CD4-positive, alpha-beta T cell (primary cell): ENCODE measurements at regions not wholly inside any gene's neighbourhood (a gene's known extent, or its start where the extent isn't known, plus 50 kb on each side); places are given as distances from the start of the nearest gene placed in this dataset.

Source experiments
- ATAC-seq: fragments of 200-7000 bp; cut with Tn5 transposase; one replicate; pipeline ENCODE4 v1.10.0; 2022; ENCODE audit warnings: mild to moderate bottlenecking; ENCODE audit not compliant: poor library complexity
- CTCF ChIA-PET: fragments of 350-600 bp; sonication (Branson Sonifier 250); formaldehyde crosslinking; loops from one replicate; lab custom pipeline; 2021; ENCODE audit warnings: antibody characterized with exemption, inconsistent platforms; lab: Charles Lee
- POLR2A ChIA-PET: fragments of 350-600 bp; sonication (Branson Sonifier 250); formaldehyde crosslinking; loops from one replicate; lab custom pipeline; 2021; ENCODE audit warnings: antibody characterized with exemption, inconsistent platforms; lab: Charles Lee
- DNase-seq, 14 experiments: peaks; one replicate each; pipeline ENCODE4 v3.0.0-alpha.2; 2013 to 2020; ENCODE audit warnings: mixed read lengths in 2 of 14
- H3K27ac ChIP-seq, 2 donors: one replicate each; pipeline versions ENCODE4 v1.5.1 to v1.7.0; 2013; ENCODE audit warnings: low read length in 2 of 2, low read depth in 1 of 2, mild to moderate bottlenecking in 1 of 2
- H3K27me3 ChIP-seq, 2 experiments: 1 replicate in 1 of 2; 2 replicates in 1 of 2; pipeline versions ENCODE4 v1.6.1 to v1.7.0; 2013; ENCODE audit warnings: low read length in 2 of 2, control low read depth in 1 of 2, mild to moderate bottlenecking in 1 of 2, moderate library complexity in 1 of 2; ENCODE audit not compliant: insufficient read depth in 2 of 2, control insufficient read depth in 1 of 2
- H3K36me3 ChIP-seq: one replicate; pipeline ENCODE4 v1.6.1; 2013; ENCODE audit warnings: low read length, control low read depth; ENCODE audit not compliant: insufficient read depth
- H3K4me1 ChIP-seq: one replicate; pipeline ENCODE4 v1.6.1; 2013; ENCODE audit warnings: low read length, control low read depth; ENCODE audit not compliant: insufficient read depth
- H3K4me3 ChIP-seq: one replicate; pipeline ENCODE4 v1.5.1; 2013; ENCODE audit warnings: mild to moderate bottlenecking, low read length, moderate library complexity
- H3K9me3 ChIP-seq, 2 experiments: 1 replicate in 1 of 2; 2 replicates in 1 of 2; pipeline versions ENCODE4 v1.6.1 to v1.7.0; 2013; ENCODE audit warnings: low read length in 2 of 2, mild to moderate bottlenecking in 2 of 2, control low read depth in 1 of 2, moderate library complexity in 1 of 2; ENCODE audit not compliant: control insufficient read depth in 1 of 2, insufficient read depth in 1 of 2
- H3K27ac Mint-ChIP-seq: one replicate; pipeline ENCODE4 v1.8.0; 2020; ENCODE audit warnings: mixed read lengths
- H3K27me3 Mint-ChIP-seq: one replicate; pipeline ENCODE4 v1.8.0; 2021; ENCODE audit warnings: mixed read lengths
- H3K36me3 Mint-ChIP-seq: one replicate; pipeline ENCODE4 v1.8.0; 2021; ENCODE audit warnings: low read depth, mixed read lengths
- H3K4me1 Mint-ChIP-seq: one replicate; pipeline ENCODE4 v1.8.0; 2021; ENCODE audit warnings: low read depth, mixed read lengths
- H3K4me3 Mint-ChIP-seq: one replicate; pipeline ENCODE4 v1.8.0; 2020; ENCODE audit warnings: mild to moderate bottlenecking, mixed read lengths
- H3K9me3 Mint-ChIP-seq: one replicate; pipeline ENCODE4 v1.8.0; 2020; ENCODE audit warnings: mixed read lengths
- intact Hi-C, 2 experiments: fragments of 100-400 bp; cut with DNase I in 1 of 2; cut with micrococcal nuclease in 1 of 2; formaldehyde crosslinking; loops; one replicate each; pipeline versions ENCODE4 v1.15.1 to v1.9.0; 2023 to 2025; cut with DNase I, micrococcal nuclease
- TF ChIP-seq, protein P1 (sequence below): fragments of 200-600 bp; IDR thresholded peaks from one replicate; pipeline ENCODE4 v1.8.0; 2022; ENCODE audit warnings: antibody characterized with exemption, mild to moderate bottlenecking

DNA sequence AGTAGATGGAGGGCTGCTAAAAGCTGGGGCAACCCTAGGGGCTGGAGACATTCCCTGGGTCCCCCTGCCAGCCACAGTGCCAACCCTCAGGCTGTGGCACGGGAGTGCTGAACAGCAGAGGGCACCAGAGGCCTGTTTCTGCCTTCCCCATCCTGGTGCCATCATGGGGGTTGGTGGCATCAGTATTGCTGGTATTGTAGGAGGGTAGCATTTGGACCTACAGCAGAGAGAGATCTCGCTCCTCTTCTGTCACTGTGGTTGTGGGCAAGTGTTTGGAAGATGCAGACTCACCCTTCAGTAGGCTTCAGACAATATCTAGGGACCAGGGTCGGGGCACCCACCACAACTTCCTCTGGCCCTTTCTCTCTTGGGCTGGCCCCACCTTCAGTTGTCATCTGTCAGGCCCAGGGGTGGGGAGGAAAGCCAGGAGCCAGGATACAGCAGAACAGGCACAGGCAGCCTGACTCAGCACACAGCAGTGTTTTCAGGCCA lies 123.5 kb downstream of the RPLP1 start:
- no peaks in the 10 kb centered on the region for H3K27me3 ChIP-seq
- H3K4me1 ChIP-seq: peaks cover 34% of the 10 kb centered on the region
- TF ChIP-seq, protein P1, sequence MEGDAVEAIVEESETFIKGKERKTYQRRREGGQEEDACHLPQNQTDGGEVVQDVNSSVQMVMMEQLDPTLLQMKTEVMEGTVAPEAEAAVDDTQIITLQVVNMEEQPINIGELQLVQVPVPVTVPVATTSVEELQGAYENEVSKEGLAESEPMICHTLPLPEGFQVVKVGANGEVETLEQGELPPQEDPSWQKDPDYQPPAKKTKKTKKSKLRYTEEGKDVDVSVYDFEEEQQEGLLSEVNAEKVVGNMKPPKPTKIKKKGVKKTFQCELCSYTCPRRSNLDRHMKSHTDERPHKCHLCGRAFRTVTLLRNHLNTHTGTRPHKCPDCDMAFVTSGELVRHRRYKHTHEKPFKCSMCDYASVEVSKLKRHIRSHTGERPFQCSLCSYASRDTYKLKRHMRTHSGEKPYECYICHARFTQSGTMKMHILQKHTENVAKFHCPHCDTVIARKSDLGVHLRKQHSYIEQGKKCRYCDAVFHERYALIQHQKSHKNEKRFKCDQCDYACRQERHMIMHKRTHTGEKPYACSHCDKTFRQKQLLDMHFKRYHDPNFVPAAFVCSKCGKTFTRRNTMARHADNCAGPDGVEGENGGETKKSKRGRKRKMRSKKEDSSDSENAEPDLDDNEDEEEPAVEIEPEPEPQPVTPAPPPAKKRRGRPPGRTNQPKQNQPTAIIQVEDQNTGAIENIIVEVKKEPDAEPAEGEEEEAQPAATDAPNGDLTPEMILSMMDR: peak; percentile 78
- Mint-ChIP-seq H3K4me3 (no peak overlapping the region), H3K27me3 (no peaks in the 10 kb centered on the region), H3K27ac (no peak overlapping the region), H3K36me3 (no peaks in the 10 kb centered on the region), H3K9me3 (no peaks in the 10 kb centered on the region), H3K4me1 (peaks cover 33% of the 10 kb centered on the region)
- no peak overlapping the region for H3K27ac ChIP-seq
- no peak overlapping the region for H3K4me3 ChIP-seq
- peak; percentile 76 for ATAC-seq
- ChIA-PET POLR2A (interaction anchor here (1.3 kb wide), 1 partner anchor 522 kb away, joined by 3 read pairs; the partner anchor contains the start of gene TLE3), CTCF (interaction anchor here (0.8 to 1.5 kb wide), 2 partner anchors 101 to 1146 kb away, joined by 3 read pairs; no protein-coding TSS in a partner anchor)
- peak; percentile 44 to 81 (median 69) for DNase-seq
- intact Hi-C loops: loop anchor here (1.0 to 10.0 kb wide), 9 partner anchors 146 to 1009 kb away; partner anchors contain the start of gene TLE3 (in 1 of the 2)
- no peaks in the 10 kb centered on the region for H3K36me3 ChIP-seq
- H3K9me3 ChIP-seq: no peaks in the 10 kb centered on the region

DNA sequence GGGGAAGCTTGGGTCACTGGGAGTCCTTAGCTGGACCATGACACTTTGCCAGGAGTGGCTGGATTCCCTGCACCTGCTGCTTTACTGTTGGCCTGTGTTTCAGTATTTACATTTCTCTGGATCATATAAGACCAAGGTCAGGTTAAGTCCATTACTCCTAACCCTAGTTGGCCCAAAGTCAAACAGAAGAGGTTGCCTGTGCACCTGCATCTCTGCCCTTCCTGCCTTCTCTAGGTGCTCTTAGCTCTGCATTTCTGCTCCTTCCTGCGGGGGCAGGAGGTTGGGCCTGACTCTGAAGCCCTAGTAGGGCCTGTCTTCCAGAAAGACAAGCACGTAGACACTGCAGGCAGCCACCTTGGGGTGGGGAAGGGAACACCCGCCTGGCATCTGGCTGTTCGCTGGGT lies 124.3 kb downstream of the RPLP1 start:
- Mint-ChIP-seq H3K27ac (no peak overlapping the region), H3K4me1 (peaks cover 33% of the 10 kb centered on the region), H3K27me3 (no peaks in the 10 kb centered on the region), H3K36me3 (no peaks in the 10 kb centered on the region), H3K9me3 (no peaks in the 10 kb centered on the region), H3K4me3 (no peak overlapping the region)
- ChIA-PET POLR2A (interaction anchor here (1.1 to 1.3 kb wide), 2 partner anchors 144 to 521 kb away, joined by 3 read pairs; partner anchors contain the start of gene TLE3), CTCF (interaction anchor here (1.5 kb wide), 1 partner anchor 102 kb away, joined by 3 read pairs; no protein-coding TSS in a partner anchor)
- H3K4me3 ChIP-seq: no peak overlapping the region
- TF ChIP-seq, protein P1: no peak
- peaks cover 34% of the 10 kb centered on the region for H3K4me1 ChIP-seq
- ATAC-seq (peak; percentile 24), DNase-seq (peak in 2 of 14 experiments; percentile 18 to 20)
- no peaks in the 10 kb centered on the region for H3K9me3 ChIP-seq
- H3K27me3 ChIP-seq: no peaks in the 10 kb centered on the region
- intact Hi-C loops: loop anchor here (1.0 to 10.0 kb wide), 9 partner anchors 145 to 1008 kb away; partner anchors contain the start of gene TLE3 (in 1 of the 2)
- no peaks in the 10 kb centered on the region for H3K36me3 ChIP-seq
- H3K27ac ChIP-seq: no peak overlapping the region

DNA sequence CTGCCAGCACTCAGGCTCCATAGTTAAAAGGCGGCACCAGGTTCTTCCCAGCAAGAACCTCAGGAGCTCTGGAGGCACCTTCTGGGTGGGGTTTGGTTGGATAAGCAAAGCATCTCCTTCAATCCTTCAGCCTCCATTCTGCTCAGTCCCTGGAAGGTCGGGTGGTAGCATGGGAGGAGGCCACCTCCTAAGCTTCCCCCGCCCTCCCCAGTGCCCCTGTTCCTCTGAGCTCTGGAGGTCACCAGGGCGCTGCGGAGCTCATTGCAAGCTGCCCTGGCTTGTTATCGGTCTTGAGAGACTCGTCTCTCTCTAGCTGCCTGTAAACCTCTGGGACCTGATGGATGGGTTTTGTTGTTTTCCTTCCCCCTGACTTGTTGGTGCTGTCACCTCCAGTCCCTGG lies 124.8 kb downstream of the RPLP1 start:
- Mint-ChIP-seq H3K27ac (no peak overlapping the region), H3K36me3 (no peaks in the 10 kb centered on the region), H3K4me3 (no peak overlapping the region), H3K9me3 (no peaks in the 10 kb centered on the region), H3K4me1 (peaks cover 33% of the 10 kb centered on the region), H3K27me3 (no peaks in the 10 kb centered on the region)
- ChIA-PET CTCF (interaction anchor here (1.5 kb wide), 1 partner anchor 102 kb away, joined by 3 read pairs; no protein-coding TSS in a partner anchor), POLR2A (interaction anchor here (1.1 to 1.3 kb wide), 2 partner anchors 144 to 520 kb away, joined by 3 read pairs; partner anchors contain the start of gene TLE3)
- Histone ChIP-seq H3K27ac (no peak overlapping the region), H3K36me3 (no peaks in the 10 kb centered on the region), H3K4me3 (no peak overlapping the region), H3K9me3 (no peaks in the 10 kb centered on the region), H3K27me3 (no peaks in the 10 kb centered on the region), H3K4me1 (peaks cover 34% of the 10 kb centered on the region)
- DNase-seq (no peak), ATAC-seq (no peak)
- TF ChIP-seq, protein P1: no peak
- intact Hi-C loops: loop anchor here (2.0 to 10.0 kb wide), 7 partner anchors 145 to 1007 kb away; partner anchors contain the start of gene TLE3 (in 1 of the 2)
